AG10803 (cell line): ENCODE measurements at regions not wholly inside any gene's neighbourhood (a gene's known extent, or its start where the extent isn't known, plus 50 kb on each side); places are given as distances from the start of the nearest gene placed in this dataset.

Experiments
- DNase-seq: peaks from one replicate; pipeline ENCODE4 v3.0.0; 2010; ENCODE audit warnings: low read depth
- H3K4me3 ChIP-seq: 2 replicates; pipeline ENCODE4 v1.5.1; 2011; ENCODE audit warnings: mild to moderate bottlenecking, low read length, control low read depth
- TF ChIP-seq, protein P1 (sequence below): conservative IDR thresholded peaks from 2 replicates; pipeline ENCODE4 v1.5.1; 2011; ENCODE audit warnings: mild to moderate bottlenecking, low read length, control low read depth, inconsistent platforms

DNA sequence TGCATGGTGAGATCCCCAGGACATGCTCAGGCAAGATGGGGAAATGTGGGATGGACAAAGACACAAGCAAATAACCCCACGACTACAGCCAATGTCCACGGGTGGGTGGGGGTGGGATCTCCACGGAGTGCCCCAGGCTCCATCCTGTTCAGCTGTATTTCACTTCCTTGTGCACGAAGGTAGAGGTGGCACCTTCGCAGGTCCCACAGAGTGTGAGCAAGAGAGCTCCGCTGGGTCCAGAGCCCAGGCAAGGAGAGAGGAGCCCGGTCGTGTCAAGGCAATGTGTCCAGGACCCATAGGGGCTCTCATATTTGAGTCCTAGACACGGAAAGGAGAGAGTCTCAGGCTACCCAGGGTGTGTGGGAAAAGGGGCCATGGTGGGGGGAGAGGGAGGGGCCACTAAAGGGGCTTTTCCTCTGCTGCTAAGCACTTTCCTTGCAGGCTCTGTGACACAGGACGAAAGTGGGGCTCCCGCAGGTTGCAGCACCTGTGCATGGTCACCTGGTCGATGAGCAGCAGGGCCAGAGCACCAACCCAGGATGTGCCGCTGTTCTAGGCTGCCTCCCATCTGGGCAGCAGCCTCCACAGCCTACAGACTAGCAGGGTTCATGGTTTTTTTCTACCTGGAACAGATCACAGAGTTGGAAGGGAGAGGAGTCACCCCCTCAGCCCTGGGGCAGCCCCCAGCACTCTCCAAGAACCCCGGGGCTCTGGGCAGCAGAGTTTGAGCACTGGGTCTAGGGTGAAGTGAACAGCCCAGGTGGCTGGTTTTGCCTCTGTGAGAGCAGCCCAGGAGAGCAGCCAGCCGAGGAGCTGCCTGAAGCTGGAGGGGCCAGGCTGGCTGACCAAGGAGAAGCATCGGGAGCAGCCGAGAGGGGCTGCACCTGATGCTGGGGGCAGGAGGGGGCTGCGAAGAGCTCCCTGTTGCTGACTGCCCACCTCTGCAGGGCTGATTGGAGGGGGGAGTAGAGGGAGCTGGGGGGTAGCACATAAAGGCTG, 100.7 kb upstream of the MVB12B start:
- TF ChIP-seq, protein P1, sequence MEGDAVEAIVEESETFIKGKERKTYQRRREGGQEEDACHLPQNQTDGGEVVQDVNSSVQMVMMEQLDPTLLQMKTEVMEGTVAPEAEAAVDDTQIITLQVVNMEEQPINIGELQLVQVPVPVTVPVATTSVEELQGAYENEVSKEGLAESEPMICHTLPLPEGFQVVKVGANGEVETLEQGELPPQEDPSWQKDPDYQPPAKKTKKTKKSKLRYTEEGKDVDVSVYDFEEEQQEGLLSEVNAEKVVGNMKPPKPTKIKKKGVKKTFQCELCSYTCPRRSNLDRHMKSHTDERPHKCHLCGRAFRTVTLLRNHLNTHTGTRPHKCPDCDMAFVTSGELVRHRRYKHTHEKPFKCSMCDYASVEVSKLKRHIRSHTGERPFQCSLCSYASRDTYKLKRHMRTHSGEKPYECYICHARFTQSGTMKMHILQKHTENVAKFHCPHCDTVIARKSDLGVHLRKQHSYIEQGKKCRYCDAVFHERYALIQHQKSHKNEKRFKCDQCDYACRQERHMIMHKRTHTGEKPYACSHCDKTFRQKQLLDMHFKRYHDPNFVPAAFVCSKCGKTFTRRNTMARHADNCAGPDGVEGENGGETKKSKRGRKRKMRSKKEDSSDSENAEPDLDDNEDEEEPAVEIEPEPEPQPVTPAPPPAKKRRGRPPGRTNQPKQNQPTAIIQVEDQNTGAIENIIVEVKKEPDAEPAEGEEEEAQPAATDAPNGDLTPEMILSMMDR: no peak

DNA sequence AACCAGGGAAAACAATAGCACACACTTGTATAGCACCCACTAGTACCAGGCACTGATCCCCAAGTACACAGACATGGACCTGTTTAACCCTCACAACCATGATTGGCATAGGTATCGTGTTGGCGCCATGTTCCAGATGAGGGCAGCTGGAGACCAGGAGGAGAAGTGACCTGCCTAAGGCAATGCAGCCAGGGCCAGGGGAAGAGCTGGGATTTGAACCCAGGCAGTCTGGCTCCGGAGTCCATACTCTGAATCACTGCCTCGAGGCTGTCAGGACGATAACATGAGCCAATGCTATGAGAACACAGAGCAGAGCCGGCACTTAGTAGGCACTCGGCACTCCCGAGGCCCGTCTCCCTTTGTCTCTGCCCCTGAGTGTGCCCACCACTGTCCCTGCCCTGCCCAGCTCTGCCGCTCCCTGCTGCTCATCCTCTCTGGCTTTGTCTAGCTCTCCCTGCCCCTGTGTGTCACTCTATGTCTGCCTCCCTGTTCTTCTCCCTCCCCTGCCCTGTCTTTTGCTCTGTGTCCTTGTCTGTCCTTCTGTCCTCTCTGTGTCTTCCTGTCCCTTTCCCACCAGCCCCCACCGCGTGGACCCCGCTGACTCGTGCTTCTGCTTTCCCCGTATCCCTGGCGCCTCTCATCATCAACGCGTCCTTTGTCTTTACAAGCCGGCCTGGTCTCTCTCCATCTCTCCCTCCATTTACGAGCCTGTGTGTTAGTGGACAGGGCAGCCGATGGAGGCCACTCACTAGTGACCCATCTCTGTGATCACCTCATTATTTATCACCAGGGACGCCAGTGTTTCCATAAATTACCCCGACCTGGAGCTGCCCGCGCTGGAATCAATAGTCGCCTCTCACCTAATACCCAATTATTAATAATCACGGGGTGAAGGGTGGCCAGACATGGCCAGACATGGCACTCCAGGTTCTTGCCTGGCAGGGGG, 99.4 kb upstream of the MVB12B start:
- no peak overlapping the region for H3K4me3 ChIP-seq
- no peak for DNase-seq
- TF ChIP-seq, protein P1: no peak

More for the DNA sequence above, 100.7 kb upstream of the MVB12B start:
- H3K4me3 ChIP-seq: no peak overlapping the region
- no peak for DNase-seq

DNA sequence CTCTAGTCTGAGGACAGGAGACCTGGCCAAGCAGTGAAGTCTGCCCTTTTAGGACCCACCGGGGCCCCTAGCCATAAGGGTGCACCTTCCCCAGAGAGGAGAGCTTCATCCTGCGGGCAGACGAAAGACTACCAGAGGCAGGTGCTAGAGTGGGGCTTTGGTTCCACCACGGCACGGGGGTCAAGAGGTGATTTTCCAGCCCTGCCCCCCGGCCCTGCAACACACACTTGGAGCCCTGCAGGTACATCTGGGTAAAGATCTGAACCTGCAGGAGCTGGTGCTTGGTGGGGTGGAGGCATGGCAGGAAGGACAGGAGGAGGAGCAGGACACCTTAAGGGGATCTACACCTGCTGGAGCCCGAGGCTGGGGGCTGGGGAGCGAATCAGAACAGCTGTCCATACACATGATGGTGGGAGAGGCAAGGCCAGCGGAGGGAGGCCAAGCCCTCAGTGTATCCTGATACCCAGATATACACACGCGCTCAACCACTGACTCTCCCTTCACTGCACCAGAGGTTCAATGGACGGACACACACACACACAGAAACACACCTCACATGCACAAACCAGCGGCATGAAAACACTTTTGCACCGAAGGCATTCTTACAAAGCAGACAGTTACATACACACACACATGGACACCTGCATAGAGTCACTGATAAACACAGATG, 98.4 kb upstream of the MVB12B start:
- no peak for DNase-seq
- no peak overlapping the region for H3K4me3 ChIP-seq
- TF ChIP-seq, protein P1: no peak

DNA sequence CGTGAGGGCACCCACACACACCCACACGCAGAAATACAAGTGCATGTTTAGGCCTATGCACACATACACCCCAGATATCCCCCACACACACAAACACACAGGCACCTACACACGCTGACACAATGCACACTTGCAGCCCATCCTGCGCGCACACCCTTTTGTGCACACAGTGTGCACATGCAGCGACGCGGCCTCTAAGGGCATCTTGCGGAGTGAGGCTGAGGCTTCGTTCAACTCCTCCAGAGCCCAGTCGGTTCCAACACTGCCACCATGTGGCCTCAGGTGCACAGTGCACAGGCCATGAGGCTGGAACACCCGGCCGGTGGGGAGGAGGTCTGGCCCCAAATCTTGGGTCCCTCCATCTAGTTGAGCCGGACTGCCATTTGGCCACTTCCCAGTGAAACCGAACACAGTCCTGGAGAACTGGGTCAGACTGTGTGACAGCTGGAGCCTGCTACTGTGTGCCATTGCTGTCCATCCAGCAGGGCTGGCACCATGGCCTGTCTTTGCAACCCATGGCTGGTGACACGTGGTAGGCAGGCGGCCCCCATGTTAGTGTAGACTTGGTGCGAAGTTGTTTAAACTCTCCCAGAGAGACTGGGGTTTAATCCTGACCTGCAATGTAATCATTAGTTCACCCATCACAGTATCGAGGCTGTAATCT, 97.7 kb upstream of the MVB12B start:
- H3K4me3 ChIP-seq: no peak overlapping the region
- TF ChIP-seq, protein P1: peak; percentile 96
- peak; percentile 58 for DNase-seq

DNA sequence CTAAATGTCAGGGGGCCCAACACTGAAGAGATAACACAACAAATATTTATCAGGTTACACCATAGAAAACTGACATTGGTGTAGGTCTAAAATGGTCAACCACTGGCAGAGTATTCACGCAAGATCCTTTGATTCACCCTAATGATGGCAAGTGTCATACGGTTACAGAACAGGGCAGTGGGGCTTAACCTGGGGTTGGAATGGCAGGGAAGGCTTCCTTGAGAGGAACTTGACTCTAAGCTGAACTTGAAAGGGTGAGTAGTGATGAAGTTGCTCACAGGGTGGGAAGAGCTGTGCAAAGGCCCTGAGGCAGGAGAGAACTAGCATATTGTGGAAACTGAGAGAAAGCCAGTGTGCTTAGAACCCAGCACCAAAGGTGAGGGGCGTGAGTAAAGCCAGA, 97.1 kb upstream of the MVB12B start:
- no peak overlapping the region for H3K4me3 ChIP-seq
- no peak for DNase-seq
- TF ChIP-seq, protein P1: no peak

DNA sequence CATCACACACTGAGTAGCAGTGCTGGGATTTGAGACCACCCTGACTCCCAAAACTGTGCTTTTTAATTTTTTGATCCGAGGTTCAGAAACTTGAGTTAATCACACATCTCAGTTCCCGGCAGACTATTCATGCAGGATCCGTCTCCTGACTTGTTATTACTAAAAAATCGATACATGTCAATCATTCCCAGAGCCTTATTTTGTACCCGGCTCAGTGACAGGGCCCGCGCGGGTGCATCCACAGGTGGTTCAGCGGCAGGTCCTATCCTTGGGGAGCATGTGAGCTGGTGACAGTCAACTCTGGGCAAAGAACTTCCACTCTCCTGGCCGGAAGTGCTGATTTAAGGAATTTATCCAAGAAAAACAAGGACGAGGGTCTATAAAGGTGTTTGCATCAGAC, 95.9 kb upstream of the MVB12B start:
- TF ChIP-seq, protein P1: no peak
- DNase-seq: no peak
- H3K4me3 ChIP-seq: no peak overlapping the region
